ENCODE measurements at regions not wholly inside any gene's neighbourhood (a gene's known extent, or its start where the extent isn't known, plus 50 kb on each side); places are given as distances from the start of the nearest gene placed in this dataset.

- no peak for DNase-seq (ENCODE audit: low read depth)
Measured at GRCh38 chr16:50992350-50993032, 158.6 kb downstream of the SALL1 start.

GRCh38 chr16:50991436-50991835, 159.6 kb downstream of the SALL1 start:
- no peak for DNase-seq (ENCODE audit: low read depth)

- DNase-seq (ENCODE audit: low read depth), result no peak
Measured at GRCh38 chr16:50991006-50991405, 160.1 kb downstream of the SALL1 start.

- no peak for DNase-seq (ENCODE audit: low read depth)
Measured at GRCh38 chr16:50989047-50989446, 162.0 kb downstream of the SALL1 start.

- no peak for DNase-seq (ENCODE audit: low read depth)
Measured at GRCh38 chr16:50988441-50988840, 162.6 kb downstream of the SALL1 start.

GRCh38 chr16:50986453-50986852, 164.6 kb downstream of the SALL1 start:
- DNase-seq (ENCODE audit: low read depth), result no peak

- DNase-seq (ENCODE audit: low read depth), result no peak
Measured at GRCh38 chr16:50985733-50986132, 165.3 kb downstream of the SALL1 start.

GRCh38 chr16:50984688-50985087, 166.4 kb downstream of the SALL1 start:
- no peak for DNase-seq (ENCODE audit: low read depth)

DNA sequence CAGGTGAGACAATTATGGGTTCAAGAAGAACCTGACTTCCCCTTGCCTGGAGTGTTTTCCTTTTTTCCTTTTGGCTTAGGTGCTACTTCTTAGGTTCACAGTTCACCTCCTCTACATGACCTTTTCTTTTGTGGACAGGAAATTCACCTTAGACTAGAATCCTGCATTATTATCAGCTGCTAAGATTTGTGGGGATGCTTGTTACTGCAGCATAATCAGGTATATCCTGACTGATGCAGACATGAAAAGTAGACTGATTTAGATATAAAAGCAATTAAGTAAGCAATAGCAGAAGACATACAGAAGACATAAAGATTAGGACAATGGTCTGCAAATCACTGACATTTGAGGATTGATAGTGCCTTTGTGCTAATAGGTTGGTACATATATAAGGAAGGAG, 168.3 kb downstream of the SALL1 start:
- no peak for DNase-seq (ENCODE audit: low read depth)

- DNase-seq (ENCODE audit: low read depth), result no peak
Measured at GRCh38 chr16:50981951-50982350, 169.1 kb downstream of the SALL1 start.

GRCh38 chr16:50980666-50981065, 170.4 kb downstream of the SALL1 start:
- DNase-seq (ENCODE audit: low read depth), result no peak

GRCh38 chr16:50979806-50980620, 171.1 kb downstream of the SALL1 start:
- no peak for DNase-seq (ENCODE audit: low read depth)

DNA sequence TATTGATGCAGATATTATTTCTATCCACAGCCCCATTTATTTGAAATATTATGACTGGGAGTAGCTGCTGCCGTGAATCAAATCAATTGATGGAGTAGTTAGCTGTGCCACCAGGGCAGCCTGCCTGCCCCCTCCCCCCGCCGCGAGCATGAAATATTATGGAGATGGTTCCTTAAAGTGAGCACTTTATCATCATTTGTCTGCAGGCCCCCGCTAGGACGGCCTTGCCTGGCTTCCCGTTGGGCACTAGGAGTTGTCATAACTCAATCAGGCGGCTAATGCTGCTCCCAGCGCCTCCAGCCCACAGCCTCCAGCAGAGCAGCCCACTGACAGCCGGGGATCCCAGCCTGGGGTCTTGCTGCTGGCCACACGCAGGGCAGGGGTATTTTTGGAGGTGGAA, 173.9 kb downstream of the SALL1 start:
- DNase-seq (ENCODE audit: low read depth), result no peak

- DNase-seq (ENCODE audit: low read depth), result no peak
Measured at GRCh38 chr16:50974438-50975036, 176.5 kb downstream of the SALL1 start.

- DNase-seq (ENCODE audit: low read depth), result no peak
Measured at GRCh38 chr16:50972876-50973275, 178.2 kb downstream of the SALL1 start.

DNA sequence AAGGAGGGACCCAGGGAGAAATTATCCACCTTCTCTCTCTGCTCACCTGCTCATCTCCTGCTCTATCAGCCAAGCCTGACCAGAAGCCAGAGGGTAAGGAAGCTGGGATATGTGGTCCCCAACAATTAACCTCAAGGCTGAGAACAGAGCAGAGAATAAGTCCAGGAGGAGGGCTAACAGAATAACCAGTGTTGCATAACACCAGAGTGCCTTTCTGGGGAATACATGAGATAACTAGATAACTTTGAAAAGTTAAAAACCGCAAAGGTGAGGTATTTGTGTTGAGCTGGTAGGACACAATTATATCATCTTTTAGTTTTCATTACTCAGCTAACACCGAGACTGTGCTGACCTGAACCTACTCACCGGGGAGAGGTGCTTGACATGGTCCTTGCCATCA, 180.8 kb downstream of the SALL1 start:
- DNase-seq (ENCODE audit: low read depth), result no peak

- no peak for DNase-seq (ENCODE audit: low read depth)
Measured at GRCh38 chr16:50967827-50968612, 183.1 kb downstream of the SALL1 start.

- no peak for DNase-seq (ENCODE audit: low read depth)
Measured at GRCh38 chr16:50964491-50964890, 186.6 kb downstream of the SALL1 start.

DNA sequence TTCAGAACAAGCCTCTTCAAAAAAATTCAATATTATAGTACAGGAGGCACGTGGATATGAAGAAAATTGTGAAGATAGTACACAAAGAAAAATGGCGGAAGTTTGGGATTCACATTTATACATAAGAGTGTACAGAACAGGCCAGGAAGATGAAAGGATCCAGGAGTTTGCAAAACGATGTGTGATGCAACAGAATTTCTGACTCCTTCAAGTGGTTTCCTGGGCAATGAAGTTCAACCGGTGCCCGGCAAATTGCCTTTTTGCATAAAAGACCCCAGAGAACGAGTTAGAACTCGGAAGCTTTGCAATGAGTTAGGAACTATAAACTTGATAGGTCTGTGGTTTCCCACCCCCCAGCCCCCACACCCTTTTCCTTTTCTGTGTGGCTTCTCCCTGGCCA, 189.1 kb downstream of the SALL1 start:
- no peak for DNase-seq (ENCODE audit: low read depth)

DNA sequence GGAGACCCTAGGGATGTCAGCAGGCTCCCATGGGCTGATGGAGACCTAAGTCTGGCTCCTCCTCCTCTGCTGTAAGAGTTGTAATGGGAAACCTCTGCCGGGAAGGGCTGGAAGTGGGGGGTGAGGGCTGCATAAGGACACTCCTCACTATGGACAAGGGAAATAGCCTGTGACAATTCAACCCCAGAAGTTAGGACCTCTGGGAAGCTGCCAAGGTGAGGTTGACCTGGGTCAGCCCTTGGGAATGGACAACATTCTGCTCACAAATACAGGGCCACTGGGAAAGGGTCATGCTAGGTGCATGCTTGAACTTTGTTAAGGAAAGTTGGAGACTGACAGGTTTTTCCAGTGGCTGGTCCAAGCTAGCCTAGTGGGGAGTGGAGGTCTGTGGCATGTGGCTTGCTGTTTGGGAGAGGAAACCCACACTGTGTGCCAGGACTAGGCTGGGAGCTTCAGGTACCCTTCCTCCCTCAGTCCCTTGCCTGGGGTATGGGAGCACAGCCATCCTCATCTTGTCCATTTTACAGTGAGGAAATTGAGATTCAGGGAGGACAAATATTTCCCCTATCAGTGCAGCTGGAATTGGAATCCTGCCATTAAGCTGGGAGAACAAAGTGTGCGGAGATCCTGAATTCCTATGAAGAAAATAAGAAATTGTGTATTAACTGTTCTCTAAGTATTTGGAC, 190.4 kb downstream of the SALL1 start:
- DNase-seq (ENCODE audit: low read depth), result no peak

- no peak for DNase-seq (ENCODE audit: low read depth)
Measured at GRCh38 chr16:50957056-50957455, 194.0 kb downstream of the SALL1 start.

DNA sequence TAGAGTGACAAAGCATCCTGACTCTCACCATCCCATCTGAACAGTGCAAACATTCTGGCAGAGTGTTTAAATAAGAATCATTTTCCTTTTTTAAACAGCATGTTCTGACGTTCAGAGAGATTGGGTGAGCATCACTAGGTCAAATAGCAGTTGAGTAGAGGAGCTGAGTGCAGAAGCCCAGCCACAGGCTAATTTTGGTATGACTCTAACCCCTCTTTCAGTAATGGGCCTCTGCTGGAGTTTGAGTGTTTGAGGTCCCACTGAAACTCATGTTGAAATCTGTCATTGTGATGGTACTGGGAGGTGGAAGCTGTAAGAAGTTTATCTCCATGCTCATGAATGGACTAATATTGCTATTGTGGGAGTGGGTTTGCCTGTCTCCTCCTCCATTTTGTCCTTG, 194.4 kb downstream of the SALL1 start:
- DNase-seq (ENCODE audit: low read depth), result no peak
